ENCODE measurements at regions not wholly inside any gene's neighbourhood (a gene's known extent, or its start where the extent isn't known, plus 50 kb on each side); places are given as distances from the start of the nearest gene placed in this dataset.

GRCh38 chr18:78876868-78877267 lies 102.8 kb upstream of the SALL3 start:
- TF ChIP-seq POLR2AphosphoS5 (IDR thresholded peaks at IDR 0.05) (no peak), POLR2A (IDR thresholded peaks at IDR 0.05) (no peak), EP300 (IDR thresholded peaks at IDR 0.05; ENCODE audit: low read depth) (no peak)
- TF ChIP-seq, protein P1, sequence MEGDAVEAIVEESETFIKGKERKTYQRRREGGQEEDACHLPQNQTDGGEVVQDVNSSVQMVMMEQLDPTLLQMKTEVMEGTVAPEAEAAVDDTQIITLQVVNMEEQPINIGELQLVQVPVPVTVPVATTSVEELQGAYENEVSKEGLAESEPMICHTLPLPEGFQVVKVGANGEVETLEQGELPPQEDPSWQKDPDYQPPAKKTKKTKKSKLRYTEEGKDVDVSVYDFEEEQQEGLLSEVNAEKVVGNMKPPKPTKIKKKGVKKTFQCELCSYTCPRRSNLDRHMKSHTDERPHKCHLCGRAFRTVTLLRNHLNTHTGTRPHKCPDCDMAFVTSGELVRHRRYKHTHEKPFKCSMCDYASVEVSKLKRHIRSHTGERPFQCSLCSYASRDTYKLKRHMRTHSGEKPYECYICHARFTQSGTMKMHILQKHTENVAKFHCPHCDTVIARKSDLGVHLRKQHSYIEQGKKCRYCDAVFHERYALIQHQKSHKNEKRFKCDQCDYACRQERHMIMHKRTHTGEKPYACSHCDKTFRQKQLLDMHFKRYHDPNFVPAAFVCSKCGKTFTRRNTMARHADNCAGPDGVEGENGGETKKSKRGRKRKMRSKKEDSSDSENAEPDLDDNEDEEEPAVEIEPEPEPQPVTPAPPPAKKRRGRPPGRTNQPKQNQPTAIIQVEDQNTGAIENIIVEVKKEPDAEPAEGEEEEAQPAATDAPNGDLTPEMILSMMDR (IDR thresholded peaks at IDR 0.05): no peak
